Trophoblast cell (in vitro differentiated cells and primary cell): ENCODE measurements at regions not wholly inside any gene's neighbourhood (a gene's known extent, or its start where the extent isn't known, plus 50 kb on each side); places are given as distances from the start of the nearest gene placed in this dataset.

Experiments
- DNase-seq, 2 donors: peaks; one replicate each; pipeline ENCODE4 v3.0.0-alpha.2; 2016
- H2AFZ ChIP-seq: 2 replicates; pipeline ENCODE4 v1.6.1; 2013; ENCODE audit warnings: low read length, moderate library complexity, mild to moderate bottlenecking; ENCODE audit not compliant: insufficient read depth, poor library complexity
- H2AK5ac ChIP-seq: 2 replicates; pipeline ENCODE4 v1.6.1; 2013; ENCODE audit warnings: mild to moderate bottlenecking, low read length
- H2BK120ac ChIP-seq: 2 replicates; pipeline ENCODE4 v1.6.1; 2013; ENCODE audit warnings: low read length, mild to moderate bottlenecking, moderate library complexity; ENCODE audit not compliant: insufficient read depth, poor library complexity
- H2BK12ac ChIP-seq: 2 replicates; pipeline ENCODE4 v1.6.1; 2013; ENCODE audit warnings: mild to moderate bottlenecking, low read length, moderate library complexity
- H2BK5ac ChIP-seq: 2 replicates; pipeline ENCODE4 v1.6.1; 2013; ENCODE audit warnings: low read length, low read depth, moderate library complexity, mild to moderate bottlenecking; ENCODE audit not compliant: poor library complexity
- H3K14ac ChIP-seq: 2 replicates; pipeline ENCODE4 v1.6.1; 2013; ENCODE audit warnings: mild to moderate bottlenecking, low read length
- H3K18ac ChIP-seq: 2 replicates; pipeline ENCODE4 v1.6.1; 2013; ENCODE audit warnings: mild to moderate bottlenecking, low read length
- H3K23ac ChIP-seq: 2 replicates; pipeline ENCODE4 v1.6.1; 2013; ENCODE audit warnings: low read length
- H3K27ac ChIP-seq: 2 replicates; pipeline ENCODE4 v1.5.1; 2013; ENCODE audit warnings: low read depth, mild to moderate bottlenecking, inconsistent platforms, low read length, moderate library complexity
- H3K27me3 ChIP-seq: 2 replicates; pipeline ENCODE4 v1.6.1; 2013; ENCODE audit warnings: inconsistent platforms, mild to moderate bottlenecking, low read length, moderate library complexity; ENCODE audit not compliant: insufficient read depth
- H3K36me3 ChIP-seq, 2 experiments: 1 replicate in 1 of 2; 2 replicates in 1 of 2; pipeline ENCODE4 v1.6.1; 2013; ENCODE audit warnings: low read length in 2 of 2, mild to moderate bottlenecking in 2 of 2, moderate library complexity in 1 of 2; ENCODE audit not compliant: insufficient read depth in 2 of 2, control insufficient read depth in 1 of 2
- H3K4ac ChIP-seq: 2 replicates; pipeline ENCODE4 v1.6.1; 2013; ENCODE audit warnings: low read depth, mild to moderate bottlenecking, low read length, moderate library complexity
- H3K4me1 ChIP-seq, 2 experiments: 1 replicate in 1 of 2; 2 replicates in 1 of 2; pipeline ENCODE4 v1.6.1; 2013; ENCODE audit warnings: low read length in 2 of 2, mild to moderate bottlenecking in 2 of 2, moderate library complexity in 1 of 2; ENCODE audit not compliant: insufficient read depth in 2 of 2, control insufficient read depth in 1 of 2
- H3K4me2 ChIP-seq: 2 replicates; pipeline ENCODE4 v1.6.1; 2013; ENCODE audit warnings: inconsistent platforms, mild to moderate bottlenecking, low read length, moderate library complexity
- H3K4me3 ChIP-seq: 2 replicates; pipeline ENCODE4 v1.5.1; 2013; ENCODE audit warnings: mild to moderate bottlenecking, low read depth, low read length, inconsistent platforms
- H3K79me1 ChIP-seq: one replicate; pipeline ENCODE4 v1.6.1; 2013; ENCODE audit warnings: low read length
- H3K79me2 ChIP-seq: 2 replicates; pipeline ENCODE4 v1.6.1; 2013; ENCODE audit warnings: low read length, mild to moderate bottlenecking; ENCODE audit not compliant: control insufficient read depth, insufficient read depth, poor library complexity
- H3K9ac ChIP-seq: 2 replicates; pipeline ENCODE4 v1.6.1; 2013; ENCODE audit warnings: mild to moderate bottlenecking, low read length
- H3K9me3 ChIP-seq: 2 replicates; pipeline ENCODE4 v1.6.1; 2013; ENCODE audit warnings: low read depth, mild to moderate bottlenecking, control low read depth, inconsistent platforms, low read length; ENCODE audit not compliant: insufficient read depth
- H4K12ac ChIP-seq: 2 replicates; pipeline ENCODE4 v1.6.1; 2013; ENCODE audit warnings: low read depth, mild to moderate bottlenecking, low read length, moderate library complexity
- H4K8ac ChIP-seq: 2 replicates; pipeline ENCODE4 v1.6.1; 2013; ENCODE audit warnings: low read depth, mild to moderate bottlenecking, low read length, moderate library complexity
- H4K91ac ChIP-seq: one replicate; pipeline ENCODE4 v1.6.1; 2013; ENCODE audit warnings: low read depth, mild to moderate bottlenecking, low read length, moderate library complexity
- WGBS: extraction: QIAGEN DNeasy Blood & Tissue Kit; methylation state at CpG from one replicate; pipeline ENCODE4 v1.1.7; 2013; ENCODE audit warnings: missing lambda C conversion rate; ENCODE audit not compliant: insufficient read length, insufficient coverage; ENCODE audit errors: extremely low coverage; 5-methylcytosine and 5-hydroxymethylcytosine counted together

DNA sequence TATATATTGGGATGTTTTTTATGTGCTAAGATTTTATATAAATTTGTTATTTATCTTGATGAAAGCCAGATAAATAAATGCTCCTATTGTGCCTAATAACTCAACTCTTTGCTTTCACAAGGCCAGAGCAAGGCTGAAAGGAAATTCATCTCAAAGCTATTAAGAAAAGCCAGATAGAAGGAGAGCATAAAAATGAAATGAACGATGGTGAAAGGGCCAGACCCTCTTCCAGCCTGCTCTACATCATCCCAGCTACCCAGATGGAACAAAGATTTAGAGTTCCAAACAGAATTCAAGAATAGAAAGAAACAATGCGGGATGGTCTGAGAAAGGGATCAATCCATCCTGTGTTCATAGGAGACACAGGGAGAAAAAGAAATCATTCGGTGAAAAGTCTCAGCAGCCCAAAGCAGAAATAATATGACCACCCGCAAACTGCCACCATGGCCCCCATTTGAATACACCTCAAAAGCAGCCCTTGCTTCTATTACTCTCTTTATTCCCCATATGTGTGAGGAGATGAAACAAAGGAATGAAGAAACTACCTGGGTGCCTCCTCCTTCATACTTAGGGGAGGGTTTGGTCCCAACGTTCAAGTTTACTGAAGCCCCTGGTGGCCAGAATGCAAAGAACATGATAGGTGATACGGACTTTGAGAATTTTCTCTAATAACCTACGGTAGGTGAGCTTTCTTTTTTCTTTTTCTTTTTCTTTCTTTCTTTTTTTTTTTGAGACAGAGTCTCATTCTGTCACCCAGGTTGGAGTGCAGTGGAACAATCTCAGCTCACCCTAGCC, 110.1 kb upstream of the FBXO11 start:
- no peak overlapping the region for H2AFZ ChIP-seq
- no peak overlapping the region for H2BK5ac ChIP-seq
- no peak overlapping the region for H4K12ac ChIP-seq
- H4K91ac ChIP-seq = no peak overlapping the region
- H3K14ac ChIP-seq = no peak overlapping the region
- H2BK12ac ChIP-seq = no peak overlapping the region
- H3K18ac ChIP-seq = no peak overlapping the region
- H3K27ac ChIP-seq = no peak overlapping the region
- H3K9ac ChIP-seq = no peak overlapping the region
- no peak overlapping the region for H3K23ac ChIP-seq
- peak; percentile 33 to 76 for DNase-seq
- no peaks in the 10 kb centered on the region for H3K79me2 ChIP-seq
- H3K4me2 ChIP-seq = no peak overlapping the region
- H4K8ac ChIP-seq = no peak overlapping the region
- H2BK120ac ChIP-seq = no peak overlapping the region
- no CpG with 5 or more reads among the region's 7 CpGs for WGBS
- no peaks in the 10 kb centered on the region for H3K36me3 ChIP-seq
- H3K27me3 ChIP-seq = no peaks in the 10 kb centered on the region
- no peaks in the 10 kb centered on the region for H3K79me1 ChIP-seq
- no peak overlapping the region for H3K4me3 ChIP-seq
- H3K4me1 ChIP-seq = no peaks in the 10 kb centered on the region
- no peaks in the 10 kb centered on the region for H3K9me3 ChIP-seq
- no peak overlapping the region for H2AK5ac ChIP-seq
- H3K4ac ChIP-seq = no peak overlapping the region

GRCh38 chr2:48017136-48017535, 110.8 kb upstream of the FBXO11 start:
- no peak overlapping the region for H3K4me3 ChIP-seq
- H2BK120ac ChIP-seq = no peak overlapping the region
- no peak overlapping the region for H3K14ac ChIP-seq
- H3K23ac ChIP-seq = no peak overlapping the region
- H3K4ac ChIP-seq = no peak overlapping the region
- WGBS = no CpG with 5 or more reads among the region's 7 CpGs
- no peak overlapping the region for H2BK12ac ChIP-seq
- no peak overlapping the region for H3K27ac ChIP-seq
- no peak overlapping the region for H3K18ac ChIP-seq
- H3K9ac ChIP-seq = no peak overlapping the region
- H3K4me2 ChIP-seq = no peak overlapping the region
- no peak overlapping the region for H4K12ac ChIP-seq
- no peaks in the 10 kb centered on the region for H3K27me3 ChIP-seq
- DNase-seq = peak; percentile 54 to 94
- no peaks in the 10 kb centered on the region for H3K79me1 ChIP-seq
- no peak overlapping the region for H2AK5ac ChIP-seq
- H2BK5ac ChIP-seq = no peak overlapping the region
- no peaks in the 10 kb centered on the region for H3K36me3 ChIP-seq
- H2AFZ ChIP-seq = no peak overlapping the region
- H3K4me1 ChIP-seq = no peaks in the 10 kb centered on the region
- no peaks in the 10 kb centered on the region for H3K9me3 ChIP-seq
- no peak overlapping the region for H4K91ac ChIP-seq
- H4K8ac ChIP-seq = no peak overlapping the region
- H3K79me2 ChIP-seq = no peaks in the 10 kb centered on the region

- Histone ChIP-seq H3K18ac (no peak overlapping the region), H3K4me2 (no peak overlapping the region), H2AK5ac (no peak overlapping the region), H3K14ac (no peak overlapping the region), H3K9ac (no peak overlapping the region), H2AFZ (no peak overlapping the region), H2BK12ac (no peak overlapping the region), H3K4ac (no peak overlapping the region), H3K79me2 (no peaks in the 10 kb centered on the region), H4K8ac (no peak overlapping the region), H4K91ac (no peak overlapping the region), H4K12ac (no peak overlapping the region), H3K27ac (no peak overlapping the region), H2BK5ac (no peak overlapping the region), H3K23ac (no peak overlapping the region), H2BK120ac (no peak overlapping the region), H3K4me1 (no peaks in the 10 kb centered on the region), H3K79me1 (no peaks in the 10 kb centered on the region), H3K27me3 (no peaks in the 10 kb centered on the region), H3K9me3 (no peaks in the 10 kb centered on the region), H3K4me3 (no peak overlapping the region), H3K36me3 (no peaks in the 10 kb centered on the region)
- DNase-seq = no peak
These were observed 112.2 kb upstream of the FBXO11 start for GRCh38 chr2:48018480-48018879.

GRCh38 chr2:48026865-48027264, 120.6 kb upstream of the FBXO11 start:
- Histone ChIP-seq H4K8ac (no peak overlapping the region), H3K79me2 (no peaks in the 10 kb centered on the region), H3K14ac (no peak overlapping the region), H3K27ac (no peak overlapping the region), H2BK120ac (no peak overlapping the region), H2BK12ac (no peak overlapping the region), H4K91ac (no peak overlapping the region), H4K12ac (no peak overlapping the region), H3K27me3 (no peaks in the 10 kb centered on the region), H3K79me1 (no peaks in the 10 kb centered on the region), H3K9ac (no peak overlapping the region), H3K18ac (no peak overlapping the region), H3K36me3 (no peaks in the 10 kb centered on the region), H3K4me1 (no peaks in the 10 kb centered on the region), H3K23ac (no peak overlapping the region), H2AK5ac (no peak overlapping the region), H3K4me2 (no peak overlapping the region), H2BK5ac (no peak overlapping the region), H2AFZ (no peak overlapping the region), H3K4ac (no peak overlapping the region), H3K9me3 (no peaks in the 10 kb centered on the region), H3K4me3 (no peak overlapping the region)
- no peak for DNase-seq
- WGBS = no CpG with 5 or more reads among the region's 1 CpG
